MM.1S (cell line): ENCODE measurements at regions not wholly inside any gene's neighbourhood (a gene's known extent, or its start where the extent isn't known, plus 50 kb on each side); places are given as distances from the start of the nearest gene placed in this dataset.

Source experiments
- DNase-seq: peaks from one replicate; pipeline ENCODE4 v3.0.0-alpha.2; 2015
- H2AFZ ChIP-seq: fragments of 300-600 bp; sonication (generic); 2 replicates; pipeline ENCODE4 v1.6.0; 2016; ENCODE audit warnings: antibody characterized with exemption, low read length
- H3F3A ChIP-seq: fragments of 300-600 bp; sonication (generic); 2 replicates; pipeline ENCODE4 v1.6.1; 2016; ENCODE audit warnings: mild to moderate bottlenecking, antibody characterized with exemption, low read length, moderate library complexity, mixed read lengths; ENCODE audit not compliant: insufficient read depth
- H3K27ac ChIP-seq: fragments of 300-600 bp; sonication (generic); 2 replicates; pipeline ENCODE4 v1.5.1; 2016; ENCODE audit warnings: mild to moderate bottlenecking, low read length
- H3K27me3 ChIP-seq: fragments of 300-600 bp; sonication (generic); replicated peaks from 2 replicates; pipeline ENCODE4 v1.6.0; 2016; ENCODE audit warnings: low read length; ENCODE audit not compliant: insufficient read depth
- H3K36me3 ChIP-seq: fragments of 300-600 bp; sonication (generic); replicated peaks from 2 replicates; pipeline ENCODE4 v1.6.1; 2016; ENCODE audit warnings: mild to moderate bottlenecking, low read length, mixed read lengths; ENCODE audit not compliant: insufficient read depth
- H3K4me1 ChIP-seq: fragments of 300-600 bp; sonication (generic); 2 replicates; pipeline ENCODE4 v1.6.1; 2016; ENCODE audit warnings: low read length, mixed read lengths
- H3K4me2 ChIP-seq: fragments of 300-600 bp; sonication (generic); 2 replicates; pipeline ENCODE4 v1.6.0; 2016; ENCODE audit warnings: low read depth, low read length
- H3K4me3 ChIP-seq: fragments of 300-600 bp; sonication (generic); 2 replicates; pipeline ENCODE4 v1.5.1; 2016; ENCODE audit warnings: low read length, mixed read lengths
- H3K79me2 ChIP-seq: fragments of 300-600 bp; sonication (generic); 2 replicates; pipeline ENCODE4 v1.6.1; 2016; ENCODE audit warnings: mixed run types, low read length, mixed read lengths
- H3K9ac ChIP-seq: fragments of 300-600 bp; sonication (generic); 2 replicates; pipeline ENCODE4 v1.6.1; 2016; ENCODE audit warnings: low read length, mixed read lengths
- H3K9me2 ChIP-seq: fragments of 300-600 bp; sonication (generic); replicated peaks from 2 replicates; pipeline ENCODE4 v1.6.1; 2016; ENCODE audit warnings: mild to moderate bottlenecking, low read length, mixed read lengths; ENCODE audit not compliant: insufficient read depth
- H3K9me3 ChIP-seq: fragments of 300-600 bp; sonication (generic); replicated peaks from 2 replicates; pipeline ENCODE4 v1.6.1; 2016; ENCODE audit warnings: mild to moderate bottlenecking, low read length, mixed read lengths; ENCODE audit not compliant: insufficient read depth
- H4K20me1 ChIP-seq: fragments of 300-600 bp; sonication (generic); 2 replicates; pipeline ENCODE4 v1.6.1; 2016; ENCODE audit warnings: mild to moderate bottlenecking, low read length, moderate library complexity, mixed read lengths; ENCODE audit not compliant: insufficient read depth
- CTCF ChIP-seq: fragments of 300-600 bp; sonication (generic); IDR thresholded peaks from 2 replicates; pipeline ENCODE4 v1.5.1; 2016; ENCODE audit warnings: antibody characterized with exemption, low read length, mixed read lengths
- EZH2 ChIP-seq: fragments of 300-600 bp; sonication (generic); optimal IDR thresholded peaks from 2 replicates; pipeline ENCODE3; 2017; ENCODE audit warnings: low read depth, mild to moderate bottlenecking, antibody characterized with exemption, low read length, mixed read lengths
- EZH2phosphoT487 ChIP-seq: fragments of 300-600 bp; sonication (generic); IDR thresholded peaks from 2 replicates; pipeline ENCODE4 v1.6.1; 2018; ENCODE audit warnings: antibody characterized with exemption, low read length

- no peaks in the 10 kb centered on the region for H4K20me1 ChIP-seq
- H3F3A ChIP-seq, result no peaks in the 10 kb centered on the region
- no peak overlapping the region for H3K9ac ChIP-seq
- TF ChIP-seq CTCF (no peak), EZH2 (no peak), EZH2phosphoT487 (no peak)
- no peaks in the 10 kb centered on the region for H3K9me2 ChIP-seq
- H2AFZ ChIP-seq, result no peak overlapping the region
- no peak for DNase-seq
- no peaks in the 10 kb centered on the region for H3K79me2 ChIP-seq
- no peak overlapping the region for H3K4me2 ChIP-seq
- H3K4me3 ChIP-seq, result no peak overlapping the region
- H3K27me3 ChIP-seq, result no peaks in the 10 kb centered on the region
- H3K36me3 ChIP-seq, result no peaks in the 10 kb centered on the region
- H3K9me3 ChIP-seq, result no peaks in the 10 kb centered on the region
- no peak overlapping the region for H3K27ac ChIP-seq
- no peaks in the 10 kb centered on the region for H3K4me1 ChIP-seq
Observed at GRCh38 chr16:52247737-52248136, 299.2 kb downstream of the TOX3 start.

- H3K36me3 ChIP-seq, result no peaks in the 10 kb centered on the region
- H3K9ac ChIP-seq, result no peak overlapping the region
- H3K4me1 ChIP-seq, result no peaks in the 10 kb centered on the region
- no peaks in the 10 kb centered on the region for H4K20me1 ChIP-seq
- no peak for DNase-seq
- no peak overlapping the region for H2AFZ ChIP-seq
- no peak overlapping the region for H3K4me3 ChIP-seq
- H3K79me2 ChIP-seq, result no peaks in the 10 kb centered on the region
- no peaks in the 10 kb centered on the region for H3K9me3 ChIP-seq
- H3K9me2 ChIP-seq, result no peaks in the 10 kb centered on the region
- no peaks in the 10 kb centered on the region for H3K27me3 ChIP-seq
- H3K27ac ChIP-seq, result no peak overlapping the region
- TF ChIP-seq CTCF (no peak), EZH2phosphoT487 (no peak), EZH2 (no peak)
- H3K4me2 ChIP-seq, result no peak overlapping the region
- H3F3A ChIP-seq, result no peaks in the 10 kb centered on the region
Observed at GRCh38 chr16:52238710-52239109, 308.2 kb downstream of the TOX3 start.

DNA sequence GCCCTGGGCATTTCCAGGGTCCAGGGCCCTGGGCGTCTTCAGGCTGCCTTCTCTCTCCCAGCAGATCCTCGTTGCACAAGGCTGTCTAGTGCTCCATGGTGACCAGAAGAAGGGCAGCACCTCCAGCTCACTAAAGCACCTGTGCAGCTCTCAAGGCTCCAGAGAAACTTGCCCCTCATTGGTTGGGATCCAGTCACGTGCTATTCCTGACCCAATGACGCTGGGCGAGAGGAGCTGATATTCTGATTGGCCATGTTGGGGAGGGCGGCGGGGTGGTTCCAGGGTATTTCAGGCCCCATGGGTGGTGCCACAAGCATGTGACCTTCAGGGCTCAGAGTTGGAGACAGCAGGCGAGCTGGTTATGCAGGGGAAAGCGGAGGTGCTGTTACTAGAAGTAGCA is 309.1 kb downstream of the TOX3 start:
- Histone ChIP-seq H3K4me3 (no peak overlapping the region), H3K9ac (no peak overlapping the region), H3K27me3 (no peaks in the 10 kb centered on the region), H4K20me1 (no peaks in the 10 kb centered on the region), H2AFZ (no peak overlapping the region), H3F3A (no peaks in the 10 kb centered on the region), H3K9me3 (no peaks in the 10 kb centered on the region), H3K4me1 (no peaks in the 10 kb centered on the region), H3K36me3 (no peaks in the 10 kb centered on the region), H3K79me2 (no peaks in the 10 kb centered on the region), H3K9me2 (no peaks in the 10 kb centered on the region), H3K4me2 (no peak overlapping the region), H3K27ac (no peak overlapping the region)
- no peak for DNase-seq
- TF ChIP-seq EZH2phosphoT487 (no peak), EZH2 (no peak), CTCF (no peak)
